Activated naive CD4-positive, alpha-beta T cell treated with Interleukin-2 at 50 U/mL for 16 hours (primary cell): ENCODE measurements at regions not wholly inside any gene's neighbourhood (a gene's known extent, or its start where the extent isn't known, plus 50 kb on each side); places are given as distances from the start of the nearest gene placed in this dataset.
"Not testable (repeated sequence)": the region's sequence is repeated elsewhere in the genome, so short reads cannot be mapped to it uniquely, and the experiment has no call there.

ENCODE experiments used
- DNase-seq: peaks from one replicate; pipeline ENCODE4 v3.0.0-alpha.2; 2020

GRCh38 chr5:39578887-39579497, 154.2 kb upstream of the DAB2 start:
- no peak for DNase-seq

GRCh38 chr5:39577529-39577928, 152.7 kb upstream of the DAB2 start:
- DNase-seq: no peak

GRCh38 chr5:39570403-39571027, 145.7 kb upstream of the DAB2 start:
- DNase-seq: no peak

GRCh38 chr5:39569857-39570256, 145.1 kb upstream of the DAB2 start:
- no peak for DNase-seq

- DNase-seq: no peak
Observed at GRCh38 chr5:39566891-39567290, 142.1 kb upstream of the DAB2 start.

GRCh38 chr5:39566029-39566428, 141.2 kb upstream of the DAB2 start:
- no peak for DNase-seq

GRCh38 chr5:39561421-39561820, 136.6 kb upstream of the DAB2 start:
- DNase-seq: no peak

GRCh38 chr5:39560726-39561125, 135.9 kb upstream of the DAB2 start:
- DNase-seq: no peak

- DNase-seq: no peak
Observed at GRCh38 chr5:39559923-39560322, 135.1 kb upstream of the DAB2 start.

- no peak for DNase-seq
Observed at GRCh38 chr5:39558541-39558940, 133.8 kb upstream of the DAB2 start.

GRCh38 chr5:39555788-39556187, 131.0 kb upstream of the DAB2 start:
- no peak for DNase-seq

GRCh38 chr5:39547553-39548154, 122.9 kb upstream of the DAB2 start:
- no peak for DNase-seq

GRCh38 chr5:39544941-39545340, 120.2 kb upstream of the DAB2 start:
- no peak for DNase-seq

- no peak for DNase-seq
Observed at GRCh38 chr5:39543335-39543734, 118.6 kb upstream of the DAB2 start.

GRCh38 chr5:39542511-39543285, 117.9 kb upstream of the DAB2 start:
- no peak for DNase-seq

GRCh38 chr5:39541920-39542319, 117.1 kb upstream of the DAB2 start:
- no peak for DNase-seq

- DNase-seq: no peak
Observed at GRCh38 chr5:39539470-39539869, 114.7 kb upstream of the DAB2 start.

- DNase-seq: no peak
Observed at GRCh38 chr5:39534690-39535089, 109.9 kb upstream of the DAB2 start.

GRCh38 chr5:39533749-39534148, 109.0 kb upstream of the DAB2 start:
- DNase-seq: no peak

GRCh38 chr5:39532511-39532910, 107.7 kb upstream of the DAB2 start:
- DNase-seq: no peak

GRCh38 chr5:39531306-39531705, 106.5 kb upstream of the DAB2 start:
- DNase-seq: no peak

- DNase-seq: no peak
Observed at GRCh38 chr5:39526914-39527477, 102.2 kb upstream of the DAB2 start.

- DNase-seq: not testable (repeated sequence)
Observed at GRCh38 chr5:39525781-39526180, 101.0 kb upstream of the DAB2 start.

GRCh38 chr5:39525271-39525670, 100.5 kb upstream of the DAB2 start:
- DNase-seq: no peak
